Panc1 (cell line): ENCODE measurements at regions not wholly inside any gene's neighbourhood (a gene's known extent, or its start where the extent isn't known, plus 50 kb on each side); places are given as distances from the start of the nearest gene placed in this dataset.

Experiments
- ATAC-seq: fragments of 200-7000 bp; cut with Tn5 transposase; 2 replicates; pipeline ENCODE4 v1.9.1; 2020; ENCODE audit warnings: mild to moderate bottlenecking, moderate library complexity
- BruUV-seq: library from RNA; stranded (reverse); fragments of 400-500 nt; replicated peaks from 2 replicates; lab custom pipeline; 2021; lab: Mats Ljungman, UMichigan
- CTCF ChIA-PET: fragments of 300-600 bp; sonication (Branson Sonifier 250); formaldehyde crosslinking; loops from one replicate; lab custom pipeline; 2022; ENCODE audit warnings: antibody characterized with exemption; lab: Charles Lee
- POLR2A ChIA-PET: fragments of 300-600 bp; sonication (Branson Sonifier 250); formaldehyde crosslinking; loops from one replicate; lab custom pipeline; 2022; ENCODE audit warnings: antibody characterized with exemption; lab: Charles Lee
- DNase-seq: peaks from one replicate; pipeline ENCODE4 v3.0.0-alpha.2; 2010; ENCODE audit warnings: low read depth, low spot score
- H3K27ac ChIP-seq: 2 replicates; pipeline ENCODE4 v1.5.1; 2011; ENCODE audit warnings: mild to moderate bottlenecking, low read length, inconsistent platforms
- H3K27me3 ChIP-seq: fragments of 200-500 bp; sonication (Bioruptor generic); 2 replicates; pipeline ENCODE4 v1.6.0; 2014; ENCODE audit warnings: low read length, inconsistent platforms; ENCODE audit not compliant: control insufficient read depth, insufficient read depth
- H3K36me3 ChIP-seq: fragments of 200-500 bp; sonication (Bioruptor generic); 2 replicates; pipeline ENCODE4 v1.5.1; 2014; ENCODE audit warnings: inconsistent platforms, mild to moderate bottlenecking, low read length, moderate library complexity; ENCODE audit not compliant: control insufficient read depth, insufficient read depth
- H3K4me1 ChIP-seq: 2 replicates; pipeline ENCODE4 v1.5.1; 2011; ENCODE audit warnings: inconsistent platforms, mild to moderate bottlenecking, low read length, moderate library complexity; ENCODE audit not compliant: control insufficient read depth, insufficient read depth
- H3K4me3 ChIP-seq, 2 experiments: 2 replicates each; pipeline ENCODE4 v1.5.1; 2011 to 2012; ENCODE audit warnings: low read depth in 2 of 2, low read length in 2 of 2, mild to moderate bottlenecking in 2 of 2, inconsistent platforms in 1 of 2, moderate library complexity in 1 of 2
- H3K9me3 ChIP-seq: fragments of 200-500 bp; sonication (Bioruptor generic); 2 replicates; pipeline ENCODE4 v1.5.1; 2014; ENCODE audit warnings: low read depth, mild to moderate bottlenecking, inconsistent platforms, low read length, moderate library complexity; ENCODE audit not compliant: control insufficient read depth, insufficient read depth
- POLR2AphosphoS5 ChIP-seq: IDR thresholded peaks from 2 replicates; pipeline ENCODE4 v1.6.1; 2012; ENCODE audit warnings: mild to moderate bottlenecking, low read depth, low read length, moderate library complexity
- REST ChIP-seq, 2 experiments: IDR thresholded peaks; 2 replicates each; pipeline ENCODE4 v1.6.1; 2011 to 2012; ENCODE audit warnings: low read depth in 2 of 2, control low read depth in 1 of 2, low read length in 1 of 2, mild to moderate bottlenecking in 1 of 2, moderate library complexity in 1 of 2; ENCODE audit not compliant: insufficient read depth in 1 of 2
- SIN3A ChIP-seq: IDR thresholded peaks from 2 replicates; pipeline ENCODE4 v1.6.1; 2012; ENCODE audit warnings: low read depth, mild to moderate bottlenecking, low read length, moderate library complexity, borderline replicate concordance; ENCODE audit not compliant: insufficient read depth
- TCF7L2 ChIP-seq: IDR thresholded peaks from 2 replicates; pipeline ENCODE4 v1.6.1; 2011; ENCODE audit warnings: mild to moderate bottlenecking, low read depth, low read length, inconsistent platforms
- in situ Hi-C: cut with HindIII; loops from 2 replicates; pipeline ENCODE4 v1.10.0; 2016; ENCODE audit warnings: low sequenced_read_pairs, low pct_unique_long_range_greater_than_20kb
- intact Hi-C: fragments of 100-400 bp; cut with micrococcal nuclease; formaldehyde crosslinking; loops from one replicate; pipeline ENCODE4 v1.10.0; 2022; ENCODE audit not compliant: unreplicated experiment
- TF ChIP-seq, protein P1 (sequence below): fragments of 450-650 bp; IDR thresholded peaks from 2 replicates; pipeline ENCODE4 v1.5.1; 2017; ENCODE audit warnings: mild to moderate bottlenecking

GRCh38 chr15:27639595-27639994 is 459.5 kb downstream of the OCA2 start:
- in situ Hi-C loops (no loop called here), intact Hi-C loops (no loop called here)
- Histone ChIP-seq H3K36me3 (no peaks in the 10 kb centered on the region), H3K4me1 (no peaks in the 10 kb centered on the region), H3K27ac (no peak overlapping the region), H3K4me3 (no peak overlapping the region), H3K9me3 (no peaks in the 10 kb centered on the region), H3K27me3 (no peaks in the 10 kb centered on the region)
- BruUV-seq = no TSS peak
- DNase-seq = no peak
- no peak for TF ChIP-seq TCF7L2
- TF ChIP-seq POLR2AphosphoS5 = no peak
- TF ChIP-seq REST (IDR thresholded peaks at IDR 0.05; ENCODE audit: insufficient read depth in 1 of 2, low read depth in 2 of 2, low read length in 1 of 2) = no peak
- no peak for TF ChIP-seq SIN3A
- TF ChIP-seq, protein P1, sequence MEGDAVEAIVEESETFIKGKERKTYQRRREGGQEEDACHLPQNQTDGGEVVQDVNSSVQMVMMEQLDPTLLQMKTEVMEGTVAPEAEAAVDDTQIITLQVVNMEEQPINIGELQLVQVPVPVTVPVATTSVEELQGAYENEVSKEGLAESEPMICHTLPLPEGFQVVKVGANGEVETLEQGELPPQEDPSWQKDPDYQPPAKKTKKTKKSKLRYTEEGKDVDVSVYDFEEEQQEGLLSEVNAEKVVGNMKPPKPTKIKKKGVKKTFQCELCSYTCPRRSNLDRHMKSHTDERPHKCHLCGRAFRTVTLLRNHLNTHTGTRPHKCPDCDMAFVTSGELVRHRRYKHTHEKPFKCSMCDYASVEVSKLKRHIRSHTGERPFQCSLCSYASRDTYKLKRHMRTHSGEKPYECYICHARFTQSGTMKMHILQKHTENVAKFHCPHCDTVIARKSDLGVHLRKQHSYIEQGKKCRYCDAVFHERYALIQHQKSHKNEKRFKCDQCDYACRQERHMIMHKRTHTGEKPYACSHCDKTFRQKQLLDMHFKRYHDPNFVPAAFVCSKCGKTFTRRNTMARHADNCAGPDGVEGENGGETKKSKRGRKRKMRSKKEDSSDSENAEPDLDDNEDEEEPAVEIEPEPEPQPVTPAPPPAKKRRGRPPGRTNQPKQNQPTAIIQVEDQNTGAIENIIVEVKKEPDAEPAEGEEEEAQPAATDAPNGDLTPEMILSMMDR = no peak
- POLR2A ChIA-PET = no interaction called here
- no peak for ATAC-seq
- CTCF ChIA-PET = no interaction called here

GRCh38 chr15:27638958-27639357 is 460.2 kb downstream of the OCA2 start:
- DNase-seq (no peak), ATAC-seq (no peak)
- Histone ChIP-seq H3K27ac (no peak overlapping the region), H3K36me3 (no peaks in the 10 kb centered on the region), H3K27me3 (no peaks in the 10 kb centered on the region), H3K9me3 (no peaks in the 10 kb centered on the region), H3K4me3 (no peak overlapping the region), H3K4me1 (no peaks in the 10 kb centered on the region)
- ChIA-PET POLR2A (no interaction called here), CTCF (no interaction called here)
- intact Hi-C loops (no loop called here), in situ Hi-C loops (no loop called here)
- TF ChIP-seq POLR2AphosphoS5 (no peak), REST (IDR thresholded peaks at IDR 0.05; ENCODE audit: insufficient read depth in 1 of 2, low read depth in 2 of 2, low read length in 1 of 2) (no peak), SIN3A (no peak), TCF7L2 (no peak)
- TF ChIP-seq, protein P1 = no peak
- BruUV-seq = no TSS peak
